ENCODE measurements at regions not wholly inside any gene's neighbourhood (a gene's known extent, or its start where the extent isn't known, plus 50 kb on each side); places are given as distances from the start of the nearest gene placed in this dataset.
"Not testable (repeated sequence)": the region's sequence is repeated elsewhere in the genome, so short reads cannot be mapped to it uniquely, and the experiment has no call there.

DNA sequence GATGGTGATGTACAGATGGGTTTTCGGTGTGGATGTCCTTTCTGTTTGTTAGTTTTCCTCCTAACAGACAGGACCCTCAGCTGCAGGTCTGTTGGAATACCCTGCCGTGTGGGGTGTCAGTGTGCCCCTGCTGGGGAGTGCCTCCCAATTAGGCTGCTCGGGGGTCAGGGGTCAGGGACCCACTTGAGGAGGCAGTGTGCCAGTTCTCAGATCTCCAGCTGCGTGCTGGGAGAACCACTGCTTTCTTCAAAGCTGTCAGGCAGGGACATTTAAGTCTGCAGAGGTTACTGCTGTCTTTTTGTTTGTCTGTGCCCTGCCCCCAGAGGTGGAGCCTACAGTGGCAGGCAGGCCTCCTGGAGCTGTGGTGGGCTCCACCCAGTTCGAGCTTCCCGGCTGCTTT is 135.2 kb downstream of the ABCC12 start:
- TF ChIP-seq, protein P1, sequence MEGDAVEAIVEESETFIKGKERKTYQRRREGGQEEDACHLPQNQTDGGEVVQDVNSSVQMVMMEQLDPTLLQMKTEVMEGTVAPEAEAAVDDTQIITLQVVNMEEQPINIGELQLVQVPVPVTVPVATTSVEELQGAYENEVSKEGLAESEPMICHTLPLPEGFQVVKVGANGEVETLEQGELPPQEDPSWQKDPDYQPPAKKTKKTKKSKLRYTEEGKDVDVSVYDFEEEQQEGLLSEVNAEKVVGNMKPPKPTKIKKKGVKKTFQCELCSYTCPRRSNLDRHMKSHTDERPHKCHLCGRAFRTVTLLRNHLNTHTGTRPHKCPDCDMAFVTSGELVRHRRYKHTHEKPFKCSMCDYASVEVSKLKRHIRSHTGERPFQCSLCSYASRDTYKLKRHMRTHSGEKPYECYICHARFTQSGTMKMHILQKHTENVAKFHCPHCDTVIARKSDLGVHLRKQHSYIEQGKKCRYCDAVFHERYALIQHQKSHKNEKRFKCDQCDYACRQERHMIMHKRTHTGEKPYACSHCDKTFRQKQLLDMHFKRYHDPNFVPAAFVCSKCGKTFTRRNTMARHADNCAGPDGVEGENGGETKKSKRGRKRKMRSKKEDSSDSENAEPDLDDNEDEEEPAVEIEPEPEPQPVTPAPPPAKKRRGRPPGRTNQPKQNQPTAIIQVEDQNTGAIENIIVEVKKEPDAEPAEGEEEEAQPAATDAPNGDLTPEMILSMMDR (IDR thresholded peaks at IDR 0.05) = not testable (repeated sequence)
- TF ChIP-seq POLR2A (IDR thresholded peaks at IDR 0.05) = not testable (repeated sequence)
